GM12878 (cell line): ENCODE measurements at regions not wholly inside any gene's neighbourhood (a gene's known extent, or its start where the extent isn't known, plus 50 kb on each side); places are given as distances from the start of the nearest gene placed in this dataset.

Source experiments
- ATAC-seq: fragments of 200-7000 bp; cut with Tn5 transposase; 3 replicates; pipeline ENCODE4 v1.9.1; 2020; ENCODE audit warnings: mild to moderate bottlenecking, moderate library complexity
- BruUV-seq: library from RNA; stranded (reverse); fragments of 400-500 nt; replicated peaks from 2 replicates; lab custom pipeline; 2021; lab: Mats Ljungman, UMichigan
- CTCF ChIA-PET: fragments of 300-600 bp; sonication (Branson Sonifier 250); formaldehyde crosslinking; extraction: SDS; loops from one replicate; lab custom pipeline; 2021; ENCODE audit warnings: inconsistent platforms; lab: Yijun Ruan, JAX
- POLR2A ChIA-PET: fragments of 350-600 bp; formaldehyde crosslinking; extraction: SDS; loops from one replicate; lab custom pipeline; 2021; ENCODE audit warnings: inconsistent platforms; lab: Charles Lee
- RAD21 ChIA-PET: fragments of 300-600 bp; sonication (Branson Sonifier 250); formaldehyde crosslinking; loops from one replicate; lab custom pipeline; 2023; ENCODE audit warnings: antibody characterized with exemption; ENCODE audit not compliant: unreplicated experiment; lab: Charles Lee
- SMC1A ChIA-PET: fragments of 300-600 bp; sonication (Branson Sonifier 250); formaldehyde crosslinking; loops from one replicate; lab custom pipeline; 2023; ENCODE audit not compliant: unreplicated experiment, uncharacterized antibody; lab: Charles Lee
- DNase-seq: peaks from one replicate; pipeline ENCODE4 v3.0.0-alpha.2; 2011; ENCODE audit warnings: low read depth, low spot score
- FAIRE-seq: peaks from 3 replicates; lab custom pipeline; 2011; peaks lifted over from hg19 to GRCh38; lab: Jason Lieb, UNC
- H2AFZ ChIP-seq: 2 replicates; pipeline ENCODE4 v1.6.0; 2011; ENCODE audit warnings: low read depth, low read length, control low read depth; ENCODE audit not compliant: control insufficient read depth
- H3K27ac ChIP-seq: 2 replicates; pipeline ENCODE4 v1.5.1; 2011; ENCODE audit warnings: control low read depth; ENCODE audit not compliant: control insufficient read depth, insufficient read depth
- H3K27me3 ChIP-seq, 2 experiments: replicated peaks in 1 of 2; 2 replicates each; pipeline versions ENCODE4 v1.6.0 to v1.6.1; 2011; ENCODE audit warnings: low read length in 1 of 2; ENCODE audit not compliant: control insufficient read depth in 2 of 2, insufficient read depth in 2 of 2
- H3K36me3 ChIP-seq, 2 experiments: 2 replicates each; pipeline ENCODE4 v1.5.1; 2011; ENCODE audit warnings: low read length in 1 of 2; ENCODE audit not compliant: control insufficient read depth in 2 of 2, insufficient read depth in 2 of 2
- H3K4me1 ChIP-seq: 2 replicates; pipeline ENCODE4 v1.6.1; 2011; ENCODE audit warnings: mild to moderate bottlenecking, low read length, moderate library complexity, mixed read lengths; ENCODE audit not compliant: control insufficient read depth, insufficient read depth
- H3K4me2 ChIP-seq: 2 replicates; pipeline ENCODE4 v1.6.0; 2011; ENCODE audit warnings: control low read depth; ENCODE audit not compliant: control insufficient read depth, insufficient read depth
- H3K4me3 ChIP-seq: fragments of 200-600 bp; sonication (generic); 2 replicates; pipeline ENCODE4 v1.5.1; 2016
- H3K79me2 ChIP-seq: 2 replicates; pipeline ENCODE4 v1.6.0; 2011; ENCODE audit warnings: low read length; ENCODE audit not compliant: control insufficient read depth, insufficient read depth
- H3K9ac ChIP-seq: 2 replicates; pipeline ENCODE4 v1.8.0; 2011; ENCODE audit warnings: low read length, control low read depth, mixed read lengths; ENCODE audit not compliant: control insufficient read depth, insufficient read depth
- H3K9me3 ChIP-seq: replicated peaks from 3 replicates; pipeline ENCODE4 v1.5.1; 2011; ENCODE audit warnings: mild to moderate bottlenecking, low read length; ENCODE audit not compliant: control insufficient read depth, insufficient read depth
- H4K20me1 ChIP-seq: 2 replicates; pipeline ENCODE4 v1.6.0; 2011; ENCODE audit not compliant: control insufficient read depth, insufficient read depth
- BCL11A ChIP-seq: IDR thresholded peaks from 2 replicates; pipeline ENCODE4 v1.6.1; 2011; ENCODE audit warnings: low read depth, low read length
- BCL3 ChIP-seq: IDR thresholded peaks from 2 replicates; pipeline ENCODE4 v1.6.1; 2011; ENCODE audit warnings: borderline replicate concordance, low read depth, mild to moderate bottlenecking, moderate library complexity, low read length; ENCODE audit not compliant: insufficient read depth, poor library complexity, severe bottlenecking
- BHLHE40 ChIP-seq, 2 experiments: fragments of 450-650 bp in 1 of 2; IDR thresholded peaks; 2 replicates each; pipeline ENCODE4 v1.6.1; 2011 to 2017; ENCODE audit warnings: low read depth in 2 of 2, borderline replicate concordance in 1 of 2, improper control_type of control experiment in 1 of 2, low read length in 1 of 2, mild to moderate bottlenecking in 1 of 2
- BMI1 ChIP-seq: fragments of 450-650 bp; IDR thresholded peaks from 2 replicates; pipeline ENCODE4 v1.6.1; 2016; ENCODE audit warnings: mild to moderate bottlenecking, moderate library complexity, borderline replicate concordance
- CHD1 ChIP-seq: IDR thresholded peaks from 2 replicates; pipeline ENCODE4 v1.6.1; 2012; ENCODE audit warnings: low read depth, low read length, improper control_type of control experiment
- CHD4 ChIP-seq: fragments of 200-600 bp; sonication (generic); IDR thresholded peaks from 2 replicates; pipeline ENCODE4 v1.6.1; 2016; ENCODE audit warnings: mild to moderate bottlenecking
- EED ChIP-seq: sonication (generic); IDR thresholded peaks from 2 replicates; pipeline ENCODE4 v1.6.1; 2016; ENCODE audit warnings: antibody characterized with exemption, low read depth
- HDGF ChIP-seq: fragments of 450-650 bp; IDR thresholded peaks from 2 replicates; pipeline ENCODE4 v1.6.1; 2016; ENCODE audit warnings: antibody characterized with exemption
- MYB ChIP-seq: fragments of 150-350 bp; IDR thresholded peaks from 2 replicates; pipeline ENCODE4 v1.6.1; 2014; ENCODE audit warnings: mild to moderate bottlenecking, low read depth, low read length, borderline replicate concordance
- NKRF ChIP-seq: fragments of 450-650 bp; conservative IDR thresholded peaks from 2 replicates; pipeline ENCODE4 v1.6.1; 2017; ENCODE audit warnings: mild to moderate bottlenecking, moderate library complexity
- PAX5 ChIP-seq: IDR thresholded peaks from 2 replicates; pipeline ENCODE4 v1.6.1; 2011; ENCODE audit warnings: low read depth, low read length, borderline replicate concordance
- SPI1 ChIP-seq: IDR thresholded peaks from 2 replicates; pipeline ENCODE4 v1.6.1; 2011; ENCODE audit warnings: low read depth, mild to moderate bottlenecking, low read length, moderate library complexity, borderline replicate concordance; ENCODE audit not compliant: insufficient read depth
- TCF3 ChIP-seq: IDR thresholded peaks from 2 replicates; pipeline ENCODE4 v1.6.1; 2012; ENCODE audit warnings: low read depth, mild to moderate bottlenecking, low read length, borderline replicate concordance; ENCODE audit not compliant: insufficient read depth
- ZNF217 ChIP-seq: fragments of 450-650 bp; IDR thresholded peaks from 2 replicates; pipeline ENCODE4 v1.6.1; 2017; ENCODE audit warnings: antibody characterized with exemption, mild to moderate bottlenecking
- WGBS: methylation state at CpG from one replicate; pipeline ENCODE4 v1.1.6; 2016; ENCODE audit warnings: low lambda C conversion rate; ENCODE audit not compliant: insufficient replicate concordance, insufficient coverage; ENCODE audit errors: missing lambda C conversion rate; 5-methylcytosine and 5-hydroxymethylcytosine counted together
- in situ Hi-C: fragments of 300-500 bp; cut with MboI; formaldehyde crosslinking; loops from 9 replicates; pipeline ENCODE4 v1.14.3; 2018; ENCODE audit warnings: mixed read lengths
- intact Hi-C: fragments of 100-400 bp; cut with micrococcal nuclease; formaldehyde crosslinking; loops from one replicate; pipeline ENCODE4 v1.14.2; 2022; ENCODE audit not compliant: unreplicated experiment

DNA sequence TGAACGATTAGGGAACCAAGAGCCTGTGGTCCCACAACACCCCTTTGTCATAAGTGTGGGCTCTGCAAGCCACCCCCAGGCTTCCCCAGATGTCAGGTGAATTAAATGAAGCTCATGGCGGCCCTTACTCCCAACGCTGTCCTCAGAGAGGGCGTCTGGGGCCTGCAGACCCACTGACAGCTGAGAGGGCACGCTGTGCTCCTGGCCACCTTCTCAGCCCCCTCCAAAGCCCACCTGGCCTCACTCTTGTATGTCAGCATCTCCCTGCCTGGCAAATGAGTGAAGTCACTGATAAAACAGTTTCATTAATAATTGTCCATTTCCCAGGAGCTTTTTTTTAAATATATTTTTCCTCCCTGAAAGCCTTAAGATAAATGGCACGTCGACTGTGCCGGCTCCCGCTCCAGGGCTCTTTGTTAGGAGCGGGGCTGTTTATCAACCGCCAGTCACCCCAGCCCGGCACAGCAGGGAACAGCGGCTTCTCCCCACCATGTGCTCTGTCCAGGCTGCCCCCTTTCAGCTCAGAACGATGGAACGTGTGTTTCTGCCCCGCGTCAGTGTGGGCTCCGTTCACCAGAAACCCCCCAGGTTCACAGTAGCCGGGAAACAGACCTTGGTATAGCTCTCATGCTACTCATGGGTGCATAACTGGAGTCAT lies 94.7 kb upstream of the SFSWAP start (continued):
- TF ChIP-seq CHD1 (no peak), NKRF (no peak), ZNF217 (no peak), CHD4 (no peak), PAX5 (no peak)
- TF ChIP-seq, all 136 proteins: peak for 0

DNA sequence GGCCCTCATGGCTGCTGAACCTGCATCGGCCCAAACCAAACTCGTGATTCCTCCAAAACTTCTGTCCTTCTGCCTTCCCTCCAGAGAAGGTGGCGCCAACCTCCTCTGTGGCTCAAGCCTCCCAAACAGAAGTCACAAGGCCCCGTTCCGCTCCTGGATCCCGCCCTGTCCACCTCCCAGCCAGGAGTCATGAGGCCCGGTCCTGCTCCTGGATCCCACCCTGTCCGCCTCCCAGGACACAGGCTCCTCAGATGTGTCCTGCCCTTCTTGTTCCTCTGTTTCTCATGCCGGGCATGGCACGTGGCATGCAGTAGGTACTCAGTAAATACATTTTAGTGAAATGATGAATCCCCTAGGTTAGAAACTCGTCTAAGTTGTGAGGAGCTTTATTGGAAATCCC lies 94.2 kb upstream of the SFSWAP start:
- DNase-seq (no peak), FAIRE-seq (no peak), ATAC-seq (no peak)
- no peaks in the 10 kb centered on the region for H3K9me3 ChIP-seq
- no peak for TF ChIP-seq BMI1
- no peak for TF ChIP-seq BCL11A
- no peak for TF ChIP-seq EED
- TF ChIP-seq MYB: no peak
- no peak for TF ChIP-seq ZNF217
- TF ChIP-seq SPI1: no peak
- no peak for TF ChIP-seq HDGF
- TF ChIP-seq BCL3: no peak
- TF ChIP-seq TCF3: no peak
- no peak for TF ChIP-seq BHLHE40 (IDR thresholded peaks at IDR 0.05; ENCODE audit: borderline replicate concordance in 1 of 2, low read depth in 2 of 2, low read length in 1 of 2)
- TF ChIP-seq, all 136 proteins: peak for 0
- Histone ChIP-seq H3K4me2 (no peak overlapping the region), H3K27ac (no peak overlapping the region), H3K9ac (no peak overlapping the region), H4K20me1 (no peaks in the 10 kb centered on the region), H2AFZ (no peak overlapping the region), H3K27me3 (peaks cover 2 to 5% of the 10 kb centered on the region in 2 experiments; a peak in 3 of 4 replicates), H3K79me2 (no peaks in the 10 kb centered on the region), H3K4me1 (no peaks in the 10 kb centered on the region; the same call in 1 of the 2 replicates), H3K4me3 (no peak overlapping the region), H3K36me3 (no peaks in the 10 kb centered on the region)
- no TSS peak for BruUV-seq
- intact Hi-C loops: no loop called here
- in situ Hi-C loops: no loop called here
- ChIA-PET SMC1A (no interaction called here), RAD21 (no interaction called here), CTCF (no interaction called here), POLR2A (no interaction called here)
- 40% methylated on average over 11 of the region's 11 CpGs for WGBS
